GM18505 (cell line): ENCODE measurements at regions not wholly inside any gene's neighbourhood (a gene's known extent, or its start where the extent isn't known, plus 50 kb on each side); places are given as distances from the start of the nearest gene placed in this dataset.
"Not testable (repeated sequence)": the region's sequence is repeated elsewhere in the genome, so short reads cannot be mapped to it uniquely, and the experiment has no call there.

Experiments used
- ATAC-seq: cut with Tn5 transposase; IDR thresholded peaks from one replicate; pipeline ENCODE4 v1.9.1; 2021; ENCODE audit not compliant: unreplicated experiment
- POLR2A ChIP-seq: IDR thresholded peaks from 4 replicates; pipeline ENCODE4 v1.6.1; 2011; ENCODE audit warnings: borderline replicate concordance; ENCODE audit not compliant: insufficient read depth, insufficient read length; ENCODE audit errors: extremely low read depth

DNA sequence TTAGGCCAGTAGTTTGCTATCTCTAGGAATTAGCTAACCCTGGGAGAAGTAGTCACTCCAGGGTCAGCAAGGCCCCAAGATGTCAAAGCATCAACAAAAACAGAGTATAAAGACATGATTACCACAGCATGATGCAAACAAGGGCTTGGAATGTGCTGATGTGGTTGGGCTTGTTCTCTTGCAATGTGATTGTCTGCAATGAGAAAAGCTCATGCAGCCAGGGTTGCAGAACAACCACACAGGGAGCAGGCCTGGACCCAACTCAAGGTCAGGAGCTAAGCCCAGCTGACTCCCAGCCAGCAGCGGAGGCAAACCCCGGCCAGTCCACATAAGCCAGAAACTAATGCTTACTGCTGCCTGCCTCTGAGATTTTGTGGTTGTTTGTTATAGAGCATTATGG lies 132.4 kb upstream of the ZC3H12C start:
- ATAC-seq, result no peak

DNA sequence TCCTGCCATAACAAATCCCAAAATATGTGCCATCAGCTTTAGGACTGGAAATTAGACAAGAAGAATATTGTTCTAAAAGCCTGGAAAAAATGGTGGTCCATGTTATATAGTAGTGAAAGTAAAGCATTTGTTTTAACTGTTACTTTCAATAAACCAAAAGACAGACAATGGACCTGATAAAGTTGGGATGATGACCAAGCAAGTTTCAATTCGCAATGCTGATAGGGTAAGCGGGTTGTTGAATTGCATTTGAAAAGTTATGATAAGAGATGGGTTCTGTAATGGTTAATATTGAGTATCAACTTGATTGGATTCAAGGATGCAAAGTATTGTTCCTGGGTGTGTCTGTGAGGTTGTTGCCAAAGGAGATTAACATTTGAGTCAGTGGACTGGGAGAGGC lies 131.9 kb upstream of the ZC3H12C start:
- no peak for ATAC-seq
- TF ChIP-seq POLR2A, result no peak

More for the DNA sequence above, 132.4 kb upstream of the ZC3H12C start:
- no peak for TF ChIP-seq POLR2A

DNA sequence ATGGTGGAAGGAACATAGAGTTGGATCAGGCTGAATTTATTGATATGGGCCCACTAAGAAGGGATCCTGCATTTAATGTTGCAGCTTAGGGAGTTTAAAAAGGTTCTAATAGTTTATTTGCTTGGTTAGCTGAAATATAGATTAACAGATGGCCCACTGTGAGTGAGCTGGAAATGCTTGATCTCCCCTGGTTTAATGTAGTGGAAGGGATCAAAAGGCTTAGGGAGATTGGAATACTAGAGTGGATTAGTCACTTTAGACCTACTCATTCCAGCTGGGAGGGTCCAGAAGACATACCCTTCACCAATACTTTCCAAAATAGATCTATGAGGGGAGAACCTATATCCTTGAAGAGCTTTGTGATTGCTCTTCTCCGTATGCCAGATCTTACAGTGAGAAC lies 130.1 kb upstream of the ZC3H12C start:
- no peak for TF ChIP-seq POLR2A
- no peak for ATAC-seq

DNA sequence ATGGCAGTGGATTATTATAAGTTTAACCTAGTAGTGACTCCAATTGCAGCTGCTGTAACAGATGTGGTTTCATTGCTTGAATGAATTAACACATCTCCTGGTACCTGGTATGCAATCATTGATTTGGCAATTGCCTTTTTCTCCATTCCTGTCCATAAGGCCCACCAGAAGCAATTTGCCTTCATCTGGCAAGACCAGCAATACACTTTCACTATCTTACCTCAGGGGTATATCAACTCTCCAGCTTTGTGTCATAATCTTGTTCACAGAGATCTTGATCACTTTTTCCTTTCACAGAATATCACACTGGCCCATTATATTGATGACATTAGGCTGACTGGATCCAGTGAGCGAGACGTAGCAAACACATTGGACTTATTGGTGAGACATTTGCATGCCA lies 128.7 kb upstream of the ZC3H12C start:
- no peak for ATAC-seq
- TF ChIP-seq POLR2A, result no peak

DNA sequence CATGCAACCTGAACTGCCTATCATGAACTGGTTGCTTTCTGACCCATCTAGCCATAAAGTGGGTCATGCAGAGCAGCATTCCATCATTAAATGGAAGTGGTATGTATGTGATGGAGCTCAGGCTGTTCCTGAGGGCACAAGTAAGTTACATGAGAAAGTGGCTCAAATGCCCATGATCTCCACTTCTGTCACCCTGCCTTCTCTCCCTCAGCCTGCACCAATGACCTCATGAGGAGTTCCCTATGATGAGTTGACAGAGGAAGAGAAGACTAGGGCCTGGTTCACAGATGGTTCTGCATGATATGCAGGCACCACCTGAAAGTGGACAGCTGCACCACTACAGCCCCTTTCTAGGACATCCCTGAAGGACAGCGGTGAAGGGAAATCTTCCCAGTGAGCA lies 127.7 kb upstream of the ZC3H12C start:
- ATAC-seq, result not testable (repeated sequence)

DNA sequence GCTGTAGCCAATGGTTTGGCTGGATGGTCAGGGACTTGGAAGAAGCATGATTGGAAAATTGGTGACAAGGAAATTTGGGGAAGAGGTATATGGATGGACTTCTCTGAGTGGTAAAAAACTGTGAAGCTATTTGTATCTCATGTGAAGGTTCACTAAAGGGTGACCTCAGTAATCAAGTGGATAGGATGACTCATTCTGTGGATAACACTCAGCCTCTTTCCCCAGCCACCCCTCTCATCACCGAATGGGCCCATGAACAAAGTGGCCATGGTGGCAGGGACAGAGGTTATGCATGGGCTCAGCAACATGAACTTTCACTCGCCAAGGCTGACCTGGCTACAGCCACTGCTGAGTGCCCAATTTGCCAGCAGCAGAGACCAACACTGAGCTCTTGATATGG lies 127.3 kb upstream of the ZC3H12C start:
- ATAC-seq, result not testable (repeated sequence)

DNA sequence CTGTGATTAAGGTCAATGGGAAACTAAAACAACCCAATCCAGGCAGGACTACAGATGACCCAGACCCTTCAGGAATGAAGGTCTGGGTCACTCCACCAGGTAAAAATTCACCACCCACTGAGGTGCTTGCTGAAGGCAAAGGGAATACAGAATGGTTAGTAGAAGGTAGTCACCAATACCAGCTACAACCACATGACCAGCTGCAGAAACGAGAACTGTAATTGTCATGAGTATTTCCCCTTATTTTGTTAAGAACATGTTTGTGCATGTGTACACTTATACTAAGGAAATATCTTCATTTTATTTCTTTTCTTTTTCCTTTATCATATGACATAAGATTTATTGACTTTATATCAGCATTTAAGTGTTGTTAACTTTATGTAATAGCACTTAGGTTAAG lies 126.1 kb upstream of the ZC3H12C start:
- not testable (repeated sequence) for ATAC-seq

DNA sequence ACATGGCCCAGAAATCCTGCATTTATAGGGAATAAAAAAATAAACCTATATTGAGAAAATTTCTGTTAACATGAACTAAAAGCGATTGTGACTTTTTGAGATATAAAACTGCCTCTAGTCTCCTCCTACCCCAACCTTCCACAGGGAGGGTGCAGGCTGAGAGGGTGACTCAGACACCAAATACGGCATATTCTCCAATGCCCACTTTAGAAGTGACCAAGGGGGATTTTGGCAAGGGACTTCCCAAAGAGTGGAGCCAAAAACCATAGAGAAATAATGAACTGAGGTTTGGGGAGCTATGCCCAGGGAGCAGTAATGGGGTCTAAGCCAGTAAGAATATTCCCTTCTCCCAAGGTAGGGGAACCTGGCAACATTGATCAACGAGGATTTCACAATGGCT lies 124.9 kb upstream of the ZC3H12C start:
- TF ChIP-seq POLR2A, result no peak
- no peak for ATAC-seq

DNA sequence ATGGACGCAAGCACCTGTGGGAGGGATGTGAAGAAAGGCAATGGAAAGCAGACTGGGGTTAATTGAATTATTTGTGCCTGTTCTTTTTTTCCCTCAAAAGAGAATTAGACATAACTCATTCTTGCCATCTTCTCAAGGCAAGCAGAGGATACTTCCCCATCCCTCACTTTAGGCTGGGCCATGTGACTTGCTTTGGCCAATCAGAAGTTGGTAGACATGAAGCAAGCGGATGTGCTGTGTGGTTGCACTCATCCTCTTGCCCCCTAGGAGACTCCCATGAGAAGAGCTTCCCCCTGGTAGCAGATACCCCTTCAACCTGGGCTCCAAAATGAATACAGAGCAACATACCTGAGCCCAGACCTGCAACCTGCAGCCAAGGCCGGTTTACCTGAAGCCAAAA lies 124.4 kb upstream of the ZC3H12C start:
- TF ChIP-seq POLR2A, result no peak
- ATAC-seq, result no peak

DNA sequence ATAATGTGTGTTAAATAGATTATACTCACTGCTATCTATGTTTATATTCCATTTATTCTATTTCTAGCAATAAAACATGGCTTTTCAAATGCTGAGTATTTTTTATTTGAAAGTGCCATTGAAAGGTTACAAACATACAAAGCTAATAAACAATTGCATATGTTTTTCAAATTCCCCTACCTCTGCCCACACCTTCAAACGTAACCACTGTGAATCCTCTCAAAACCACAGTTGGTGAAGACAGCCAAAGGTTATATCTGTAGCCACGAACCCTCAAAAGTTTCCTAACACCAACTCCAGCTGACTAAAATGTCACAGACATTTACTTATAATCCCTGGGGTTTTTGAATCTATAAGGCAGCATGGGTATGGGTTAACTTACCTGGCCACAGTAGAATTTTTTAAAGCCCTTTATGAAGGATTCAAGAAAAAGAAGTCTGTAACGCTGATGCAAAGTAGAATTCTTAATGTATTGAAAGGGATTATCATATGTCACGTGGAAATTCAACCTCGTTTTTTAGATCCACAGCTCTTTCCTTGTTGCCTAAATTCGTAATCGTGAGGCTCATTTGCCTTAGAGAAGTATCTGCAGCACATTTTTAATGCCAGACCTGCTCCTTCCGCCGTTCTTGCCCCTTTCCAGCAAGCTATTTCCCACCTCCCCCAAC lies 122.5 kb upstream of the ZC3H12C start:
- no peak for ATAC-seq
- no peak for TF ChIP-seq POLR2A

DNA sequence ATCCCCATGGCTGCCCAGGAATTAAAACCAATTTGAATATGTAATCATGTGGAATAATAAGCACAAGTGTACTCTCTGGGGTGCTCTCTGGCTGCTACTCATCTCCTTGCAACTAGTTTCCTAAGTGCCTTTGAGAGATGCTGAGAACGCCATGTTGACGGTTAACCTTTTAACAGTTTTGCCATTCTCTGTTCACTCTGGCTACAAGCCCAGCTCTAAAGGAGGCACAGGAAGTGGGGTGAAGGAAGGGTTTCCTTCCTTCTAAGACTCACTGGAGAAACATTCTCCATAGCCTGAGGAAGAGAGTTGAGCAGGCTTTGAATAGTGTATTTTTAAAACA lies 122.0 kb upstream of the ZC3H12C start:
- TF ChIP-seq POLR2A, result no peak

DNA sequence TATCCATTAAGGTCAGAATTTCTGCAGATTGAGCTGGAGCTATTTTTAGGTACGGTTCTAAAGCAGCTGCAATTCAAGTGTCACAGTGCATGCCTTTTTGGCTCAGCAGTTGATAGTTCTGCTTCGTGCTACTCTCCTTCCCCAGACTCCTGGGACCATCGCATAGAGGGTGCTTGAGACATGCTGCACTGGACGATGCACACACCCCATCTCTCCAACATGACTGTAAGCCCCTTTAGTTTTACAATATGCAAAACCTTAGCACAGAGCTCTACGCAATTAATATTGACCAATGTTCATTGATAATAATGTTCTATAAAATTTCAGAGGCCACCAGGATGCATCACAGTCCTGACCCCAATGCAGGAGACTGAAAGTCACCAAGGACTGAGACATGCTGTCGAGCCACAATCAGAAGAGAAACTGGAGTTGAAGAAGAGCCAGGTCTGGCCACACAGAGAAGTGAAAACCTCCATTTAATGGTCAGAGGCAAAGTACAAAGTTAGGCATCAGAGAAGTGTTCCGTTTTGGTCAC lies 120.9 kb upstream of the ZC3H12C start:
- peak; percentile 54 for ATAC-seq
- TF ChIP-seq POLR2A, result no peak

More for the DNA sequence above, 122.0 kb upstream of the ZC3H12C start:
- no peak for ATAC-seq

DNA sequence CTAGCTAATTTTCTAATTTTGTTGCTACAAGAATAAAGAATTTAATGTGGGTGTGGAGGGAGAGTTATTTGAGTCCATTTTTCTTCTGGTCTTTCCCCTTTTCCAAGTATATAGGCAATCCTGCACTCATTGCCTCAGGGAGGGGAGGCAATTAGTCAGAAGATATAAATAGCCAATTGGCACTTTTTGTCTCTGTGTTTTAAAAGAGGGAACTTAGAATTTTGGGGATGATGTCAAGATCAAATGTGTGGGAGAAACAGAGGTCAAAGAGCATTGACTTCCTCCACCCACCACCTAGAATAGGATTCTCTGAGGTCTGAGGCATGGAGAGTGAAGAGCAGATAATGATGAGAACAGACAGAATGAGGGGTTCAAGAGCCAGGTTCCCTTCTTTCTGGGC lies 120.3 kb upstream of the ZC3H12C start:
- ATAC-seq, result no peak
- TF ChIP-seq POLR2A, result no peak

DNA sequence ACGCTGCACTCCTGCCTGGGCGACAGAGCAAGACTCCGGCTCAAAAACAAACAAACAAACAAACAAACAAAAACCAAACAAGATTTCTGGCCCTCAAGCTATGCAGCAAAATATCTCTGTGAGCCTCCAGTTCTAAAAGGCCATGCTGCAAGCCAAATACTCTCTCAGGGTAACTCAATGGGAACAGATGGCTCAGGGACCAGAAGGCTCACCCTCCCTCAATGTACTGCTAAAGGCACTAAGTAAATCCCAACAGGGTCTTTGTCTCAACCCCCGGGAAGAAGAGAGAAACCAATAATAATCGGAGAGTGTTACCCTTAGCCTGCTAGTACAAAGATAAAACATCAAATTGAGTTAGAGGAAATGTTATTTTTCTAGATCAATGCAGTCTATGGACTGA lies 119.7 kb upstream of the ZC3H12C start:
- ATAC-seq, result no peak
- TF ChIP-seq POLR2A, result no peak

DNA sequence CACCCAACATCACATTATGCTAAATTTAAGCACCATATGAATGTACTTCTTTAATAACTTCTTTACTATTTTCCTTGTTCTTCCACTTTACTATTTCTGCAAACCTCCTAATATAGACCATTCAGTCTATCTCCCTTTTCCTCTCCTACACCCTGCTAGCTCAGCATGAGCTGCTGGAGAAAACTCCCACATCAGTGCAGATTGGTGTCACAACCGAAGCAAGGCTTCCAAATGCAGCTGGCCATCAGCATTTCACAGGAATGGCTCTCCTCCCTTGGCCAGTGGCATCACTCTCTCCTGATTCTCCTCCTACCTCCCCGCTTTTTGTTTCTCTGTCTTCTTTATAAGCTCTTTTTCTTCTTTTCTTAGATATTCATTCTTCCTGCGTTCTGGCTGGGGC lies 118.7 kb upstream of the ZC3H12C start:
- no peak for TF ChIP-seq POLR2A
- ATAC-seq, result no peak

DNA sequence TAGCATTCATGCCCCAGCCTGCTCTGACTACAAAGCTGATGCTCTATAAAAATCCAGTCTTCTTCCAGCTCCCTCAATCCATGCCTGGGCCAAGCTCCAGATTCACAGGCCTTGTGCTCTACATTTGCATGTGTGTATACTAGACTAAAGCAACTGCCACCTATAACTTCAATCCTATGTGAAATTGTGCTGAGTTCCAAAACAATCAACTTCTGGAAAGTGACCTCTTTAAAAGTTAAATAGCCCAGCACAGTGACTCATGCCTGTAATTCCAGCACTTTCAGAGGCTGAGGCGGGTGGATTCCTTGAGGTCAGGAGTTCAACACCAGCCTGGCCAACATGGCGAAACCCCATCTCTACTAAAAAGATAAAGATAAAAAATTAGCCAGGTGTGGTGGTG lies 114.3 kb upstream of the ZC3H12C start:
- TF ChIP-seq POLR2A, result no peak
- ATAC-seq, result no peak

DNA sequence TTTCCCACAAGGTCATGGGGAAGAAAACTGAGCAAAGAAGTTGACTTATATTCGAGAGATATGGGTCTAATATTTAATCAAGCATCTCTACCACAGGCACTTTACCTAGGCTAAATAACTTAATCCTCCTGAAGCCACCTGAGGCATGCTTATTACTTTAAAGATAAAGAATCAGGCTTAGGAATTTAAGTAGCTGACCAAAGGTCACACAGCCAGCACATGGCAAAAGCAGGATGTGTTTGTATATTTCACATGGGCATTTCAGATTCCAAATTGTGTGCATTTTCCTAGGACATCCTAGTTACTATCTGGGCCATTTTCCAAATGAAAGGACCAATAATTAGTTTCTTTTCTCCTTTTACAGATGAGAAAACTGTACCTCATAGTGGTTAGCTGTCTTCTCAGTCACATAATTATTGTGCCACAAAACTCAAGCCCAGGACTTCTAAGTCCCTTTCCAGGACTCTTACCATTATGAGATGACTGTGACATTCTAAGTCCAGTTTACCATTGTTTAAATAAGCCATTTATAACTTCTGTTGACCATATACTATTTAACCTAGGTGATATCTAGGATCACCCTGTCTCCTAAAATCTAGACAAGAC lies 112.1 kb upstream of the ZC3H12C start:
- no peak for ATAC-seq
- TF ChIP-seq POLR2A, result no peak
